ENCODE measurements at regions not wholly inside any gene's neighbourhood (a gene's known extent, or its start where the extent isn't known, plus 50 kb on each side); places are given as distances from the start of the nearest gene placed in this dataset.

DNA sequence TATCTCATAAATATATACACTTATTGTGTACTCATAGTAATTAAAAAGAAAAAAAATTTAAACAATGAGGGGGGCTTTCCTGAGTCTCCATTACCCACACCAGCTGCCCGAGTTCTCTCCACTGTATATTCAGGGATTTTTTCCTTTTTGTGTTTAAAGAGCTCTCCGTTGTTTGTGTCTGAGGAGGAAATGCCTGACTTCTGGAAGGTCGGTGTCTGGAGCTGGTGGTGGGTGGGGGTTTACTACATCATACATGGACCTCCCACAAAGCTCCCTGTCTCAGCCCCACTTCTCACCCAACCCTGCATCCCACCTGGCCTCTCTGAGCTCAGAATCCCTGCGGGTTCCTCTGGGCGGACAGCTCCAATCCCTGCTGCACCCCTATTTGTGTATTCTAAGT is 64.1 kb upstream of the ETV3 start:
- TF ChIP-seq, protein P1, sequence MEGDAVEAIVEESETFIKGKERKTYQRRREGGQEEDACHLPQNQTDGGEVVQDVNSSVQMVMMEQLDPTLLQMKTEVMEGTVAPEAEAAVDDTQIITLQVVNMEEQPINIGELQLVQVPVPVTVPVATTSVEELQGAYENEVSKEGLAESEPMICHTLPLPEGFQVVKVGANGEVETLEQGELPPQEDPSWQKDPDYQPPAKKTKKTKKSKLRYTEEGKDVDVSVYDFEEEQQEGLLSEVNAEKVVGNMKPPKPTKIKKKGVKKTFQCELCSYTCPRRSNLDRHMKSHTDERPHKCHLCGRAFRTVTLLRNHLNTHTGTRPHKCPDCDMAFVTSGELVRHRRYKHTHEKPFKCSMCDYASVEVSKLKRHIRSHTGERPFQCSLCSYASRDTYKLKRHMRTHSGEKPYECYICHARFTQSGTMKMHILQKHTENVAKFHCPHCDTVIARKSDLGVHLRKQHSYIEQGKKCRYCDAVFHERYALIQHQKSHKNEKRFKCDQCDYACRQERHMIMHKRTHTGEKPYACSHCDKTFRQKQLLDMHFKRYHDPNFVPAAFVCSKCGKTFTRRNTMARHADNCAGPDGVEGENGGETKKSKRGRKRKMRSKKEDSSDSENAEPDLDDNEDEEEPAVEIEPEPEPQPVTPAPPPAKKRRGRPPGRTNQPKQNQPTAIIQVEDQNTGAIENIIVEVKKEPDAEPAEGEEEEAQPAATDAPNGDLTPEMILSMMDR (IDR thresholded peaks at IDR 0.05): no peak
- TF ChIP-seq EP300 (IDR thresholded peaks at IDR 0.05): no peak
